H9 (cell line): ENCODE measurements at regions not wholly inside any gene's neighbourhood (a gene's known extent, or its start where the extent isn't known, plus 50 kb on each side); places are given as distances from the start of the nearest gene placed in this dataset.
A peak's percentile ranks its signal among the peaks of the same experiment; 100 is the strongest.

Source experiments
- DNase-seq: peaks from one replicate; pipeline ENCODE4 v3.0.0-alpha.2; 2017
- H2AFZ ChIP-seq: one replicate; pipeline ENCODE4 v1.6.1; 2013; ENCODE audit warnings: mild to moderate bottlenecking, low read length, control low read depth, moderate library complexity
- H2AK5ac ChIP-seq: 2 replicates; pipeline ENCODE4 v1.6.1; 2013; ENCODE audit warnings: low read length, control low read depth, mixed read lengths; ENCODE audit not compliant: insufficient read length
- H2BK120ac ChIP-seq: one replicate; pipeline ENCODE4 v1.6.1; 2013; ENCODE audit warnings: low read depth, mild to moderate bottlenecking, low read length, control low read depth, inconsistent platforms; ENCODE audit not compliant: poor library complexity, severe bottlenecking
- H2BK12ac ChIP-seq: 2 replicates; pipeline ENCODE4 v1.6.1; 2013; ENCODE audit warnings: low read length, control low read depth, mixed read lengths, low read depth; ENCODE audit not compliant: insufficient read length
- H2BK15ac ChIP-seq: 2 replicates; pipeline ENCODE4 v1.6.1; 2013; ENCODE audit warnings: low read depth, low read length, control low read depth
- H2BK20ac ChIP-seq: one replicate; pipeline ENCODE4 v1.6.1; 2013; ENCODE audit warnings: low read depth, mild to moderate bottlenecking, low read length, control low read depth, inconsistent platforms; ENCODE audit not compliant: poor library complexity, severe bottlenecking
- H2BK5ac ChIP-seq: 2 replicates; pipeline ENCODE4 v1.6.1; 2013; ENCODE audit warnings: low read length, control low read depth, mixed read lengths; ENCODE audit not compliant: insufficient read length
- H3K14ac ChIP-seq: 2 replicates; pipeline ENCODE4 v1.6.1; 2013; ENCODE audit warnings: low read length, control low read depth; ENCODE audit not compliant: insufficient read depth
- H3K18ac ChIP-seq: 2 replicates; pipeline ENCODE4 v1.6.1; 2013; ENCODE audit warnings: low read depth, mild to moderate bottlenecking, mixed read lengths, low read length, control low read depth; ENCODE audit not compliant: insufficient read length
- H3K23ac ChIP-seq: 2 replicates; pipeline ENCODE4 v1.6.1; 2013; ENCODE audit warnings: low read length, control low read depth, mixed read lengths, low read depth; ENCODE audit not compliant: insufficient read length
- H3K23me2 ChIP-seq: 2 replicates; pipeline ENCODE4 v1.6.1; 2013; ENCODE audit warnings: low read depth, mild to moderate bottlenecking, mixed read lengths, low read length, control low read depth; ENCODE audit not compliant: insufficient read length, poor library complexity, severe bottlenecking
- H3K27ac ChIP-seq: 2 replicates; pipeline ENCODE4 v1.5.1; 2013; ENCODE audit warnings: low read length, control low read depth, mixed read lengths, low read depth; ENCODE audit not compliant: insufficient read length
- H3K27me3 ChIP-seq: 2 replicates; pipeline ENCODE4 v1.6.1; 2013; ENCODE audit warnings: low read length, control low read depth, inconsistent platforms; ENCODE audit not compliant: insufficient read depth
- H3K4ac ChIP-seq: 2 replicates; pipeline ENCODE4 v1.6.1; 2013; ENCODE audit warnings: low read depth, mild to moderate bottlenecking, control low read depth, inconsistent platforms, low read length, moderate library complexity
- H3K4me1 ChIP-seq: 2 replicates; pipeline ENCODE4 v1.6.1; 2013; ENCODE audit warnings: low read length, control low read depth, inconsistent platforms; ENCODE audit not compliant: insufficient read depth
- H3K4me2 ChIP-seq: 2 replicates; pipeline ENCODE4 v1.6.1; 2013; ENCODE audit warnings: low read length, control low read depth, mixed read lengths; ENCODE audit not compliant: insufficient read length, insufficient read depth
- H3K56ac ChIP-seq: 2 replicates; pipeline ENCODE4 v1.6.1; 2013; ENCODE audit warnings: low read depth, mild to moderate bottlenecking, mixed read lengths, low read length, control low read depth; ENCODE audit not compliant: insufficient read length
- H3K79me1 ChIP-seq: 2 replicates; pipeline ENCODE4 v1.6.1; 2013; ENCODE audit warnings: low read depth, mild to moderate bottlenecking, moderate library complexity, low read length, control low read depth, inconsistent platforms; ENCODE audit not compliant: insufficient read depth, poor library complexity, severe bottlenecking
- H3K79me2 ChIP-seq: 2 replicates; pipeline ENCODE4 v1.6.1; 2013; ENCODE audit warnings: low read length, control low read depth, inconsistent platforms; ENCODE audit not compliant: insufficient read depth
- H3K9ac ChIP-seq: 2 replicates; pipeline ENCODE4 v1.6.1; 2013; ENCODE audit warnings: low read length, control low read depth, mixed read lengths; ENCODE audit not compliant: insufficient read length; ENCODE audit errors: extremely low read depth
- H3K9me3 ChIP-seq: one replicate; pipeline ENCODE4 v1.6.1; 2013; ENCODE audit warnings: low read depth, low read length, inconsistent platforms; ENCODE audit not compliant: control insufficient read depth
- H3T11ph ChIP-seq: one replicate; pipeline ENCODE4 v1.6.1; 2013; ENCODE audit warnings: mild to moderate bottlenecking, low read length, control low read depth, inconsistent platforms
- H4K20me1 ChIP-seq: one replicate; pipeline ENCODE4 v1.6.1; 2013; ENCODE audit not compliant: control insufficient read depth, insufficient read length, insufficient read depth
- H4K5ac ChIP-seq: 2 replicates; pipeline ENCODE4 v1.6.1; 2013; ENCODE audit warnings: low read depth, mild to moderate bottlenecking, mixed read lengths, low read length, control low read depth; ENCODE audit not compliant: insufficient read length
- H4K8ac ChIP-seq: replicated peaks from 2 replicates; pipeline ENCODE4 v1.6.1; 2013; ENCODE audit warnings: low read length, control low read depth, mixed read lengths, low read depth; ENCODE audit not compliant: insufficient read length
- H4K91ac ChIP-seq: 2 replicates; pipeline ENCODE4 v1.6.1; 2013; ENCODE audit warnings: low read depth, mild to moderate bottlenecking, moderate library complexity, mixed read lengths, low read length, control low read depth; ENCODE audit not compliant: insufficient read length
- H3K27ac Mint-ChIP-seq, 3 experiments: 2 replicates in 2 of 3; 3 replicates in 1 of 3; pipeline ENCODE4 v1.8.0; 2020 to 2021; ENCODE audit warnings: mixed read lengths in 3 of 3, mild to moderate bottlenecking in 1 of 3, moderate library complexity in 1 of 3
- H3K27me3 Mint-ChIP-seq: 2 replicates; pipeline ENCODE4 v1.8.0; 2021; ENCODE audit warnings: low read depth, mild to moderate bottlenecking, moderate library complexity, mixed read lengths
- H3K36me3 Mint-ChIP-seq, 3 experiments: 2 replicates in 2 of 3; 3 replicates in 1 of 3; pipeline ENCODE4 v1.8.0; 2020 to 2021; ENCODE audit warnings: low read depth in 3 of 3, mixed read lengths in 3 of 3; ENCODE audit not compliant: insufficient read depth in 1 of 3
- H3K4me1 Mint-ChIP-seq, 2 experiments: 2 replicates each; pipeline ENCODE4 v1.8.0; 2020; ENCODE audit warnings: mixed read lengths in 2 of 2
- H3K4me3 Mint-ChIP-seq, 2 experiments: 2 replicates in 1 of 2; 3 replicates in 1 of 2; pipeline ENCODE4 v1.8.0; 2020 to 2021; ENCODE audit warnings: mild to moderate bottlenecking in 2 of 2, mixed read lengths in 2 of 2, moderate library complexity in 1 of 2
- H3K9me3 Mint-ChIP-seq, 2 experiments: 2 replicates in 1 of 2; 3 replicates in 1 of 2; pipeline ENCODE4 v1.8.0; 2020; ENCODE audit warnings: mild to moderate bottlenecking in 2 of 2, mixed read lengths in 2 of 2, moderate library complexity in 1 of 2
- CTCF ChIP-seq: fragments of 200-600 bp; sonication (generic); conservative IDR thresholded peaks from 3 replicates; pipeline ENCODE4 v1.8.0; 2021; ENCODE audit warnings: antibody characterized with exemption, mild to moderate bottlenecking
- WGBS: extraction: QIAGEN DNeasy Blood & Tissue Kit; methylation state at CpG from one replicate; pipeline ENCODE4 v1.1.7; 2013; ENCODE audit warnings: missing lambda C conversion rate, low lambda C conversion rate, mixed read lengths; ENCODE audit not compliant: insufficient read length; ENCODE audit errors: extremely low coverage; 5-methylcytosine and 5-hydroxymethylcytosine counted together

GRCh38 chr17:77733576-77734296 lies 224.8 kb upstream of the TNRC6C start:
- Histone ChIP-seq H2BK5ac (no peak overlapping the region), H3K27ac (no peak overlapping the region), H2BK12ac (no peak overlapping the region), H3K4me2 (no peak overlapping the region), H2AFZ (no peak overlapping the region), H3K79me1 (no peaks in the 10 kb centered on the region), H2AK5ac (no peak overlapping the region), H3K23ac (no peak overlapping the region), H2BK120ac (no peak overlapping the region), H3K79me2 (no peaks in the 10 kb centered on the region), H3K4ac (no peak overlapping the region), H3K23me2 (no peaks in the 10 kb centered on the region), H2BK20ac (no peak overlapping the region), H3K14ac (no peak overlapping the region), H3T11ph (no peak overlapping the region), H3K56ac (no peak overlapping the region), H3K18ac (no peak overlapping the region), H2BK15ac (no peak overlapping the region), H4K91ac (no peak overlapping the region), H4K20me1 (no peaks in the 10 kb centered on the region), H3K4me1 (no peaks in the 10 kb centered on the region), H3K27me3 (peaks cover 10% of the 10 kb centered on the region; the same call in 1 of the 2 replicates), H4K5ac (no peak overlapping the region), H3K9me3 (no peaks in the 10 kb centered on the region), H3K9ac (no peak overlapping the region), H4K8ac (no peak overlapping the region)
- Mint-ChIP-seq H3K27me3 (peaks cover 75% of the 10 kb centered on the region), H3K4me3 (no peak overlapping the region; a peak in 1 of 5 replicates), H3K36me3 (peaks cover 9 to 22% (median 21%) of the 10 kb centered on the region in 3 experiments; a peak in 6 of 7 replicates), H3K4me1 (peaks cover 31 to 44% of the 10 kb centered on the region in 2 experiments), H3K27ac (no peak overlapping the region), H3K9me3 (peaks cover 31 to 32% of the 10 kb centered on the region in 2 experiments)
- TF ChIP-seq CTCF: no peak
- no CpG with 5 or more reads among the region's 8 CpGs for WGBS
- DNase-seq: peak; percentile 9
